ENCODE measurements at regions not wholly inside any gene's neighbourhood (a gene's known extent, or its start where the extent isn't known, plus 50 kb on each side); places are given as distances from the start of the nearest gene placed in this dataset.

GRCh38 chr2:6557737-6558136 lies 308.0 kb downstream of the CMPK2 start:
- no peaks in the 10 kb centered on the region for H3K27me3 ChIP-seq
- H3K9me3 ChIP-seq, result no peaks in the 10 kb centered on the region
- no peaks in the 10 kb centered on the region for H3K36me3 ChIP-seq
- intact Hi-C loops (cut with DNase I; ENCODE audit: low total_unique reads), result no loop called here
- H3K4me1 ChIP-seq, result no peaks in the 10 kb centered on the region
- TF ChIP-seq CTCF (IDR thresholded peaks at IDR 0.05) (no peak), POLR2AphosphoS5 (IDR thresholded peaks at IDR 0.05) (no peak), EP300 (IDR thresholded peaks at IDR 0.05) (no peak), POLR2A (IDR thresholded peaks at IDR 0.05) (no peak)
- no peak overlapping the region for H3K27ac ChIP-seq
- H3K4me3 ChIP-seq, result no peak overlapping the region
- no peak for DNase-seq

- DNase-seq, result peak in 1 of 2 donors; percentile 14
- intact Hi-C loops (cut with DNase I; ENCODE audit: low total_unique reads), result no loop called here
- no peaks in the 10 kb centered on the region for H3K4me1 ChIP-seq
- H3K27ac ChIP-seq, result no peak overlapping the region
- no peak for TF ChIP-seq EP300 (IDR thresholded peaks at IDR 0.05)
- no peak for TF ChIP-seq POLR2AphosphoS5 (IDR thresholded peaks at IDR 0.05)
- TF ChIP-seq CTCF (IDR thresholded peaks at IDR 0.05), result no peak
- no peak for TF ChIP-seq POLR2A (IDR thresholded peaks at IDR 0.05)
- H3K9me3 ChIP-seq, result no peaks in the 10 kb centered on the region
- no peaks in the 10 kb centered on the region for H3K36me3 ChIP-seq
- 23 to 63% (median 32%) methylated on average over 7 of the region's 7 CpGs for WGBS, 5 donors
- no peak overlapping the region for H3K4me3 ChIP-seq
- H3K27me3 ChIP-seq, result no peaks in the 10 kb centered on the region
Measured at GRCh38 chr2:6562771-6563170, 302.9 kb downstream of the CMPK2 start.

- H3K27ac ChIP-seq, result no peak overlapping the region
- WGBS, 5 donors, result 81 to 93% (median 88%) methylated on average over 1 of the region's 1 CpG
- no peak overlapping the region for H3K4me3 ChIP-seq
- H3K27me3 ChIP-seq, result no peaks in the 10 kb centered on the region
- H3K4me1 ChIP-seq, result no peaks in the 10 kb centered on the region
- no peaks in the 10 kb centered on the region for H3K36me3 ChIP-seq
- H3K9me3 ChIP-seq, result no peaks in the 10 kb centered on the region
- no peak for DNase-seq
- intact Hi-C loops (cut with DNase I; ENCODE audit: low total_unique reads), result no loop called here
- TF ChIP-seq EP300 (IDR thresholded peaks at IDR 0.05) (no peak), POLR2AphosphoS5 (IDR thresholded peaks at IDR 0.05) (no peak), POLR2A (IDR thresholded peaks at IDR 0.05) (no peak), CTCF (IDR thresholded peaks at IDR 0.05) (no peak)
Measured at GRCh38 chr2:6564326-6564725, 301.4 kb downstream of the CMPK2 start.

GRCh38 chr2:6574121-6574520 lies 291.6 kb downstream of the CMPK2 start:
- intact Hi-C loops (cut with DNase I; ENCODE audit: low total_unique reads), result no loop called here
- Histone ChIP-seq H3K27me3 (no peaks in the 10 kb centered on the region), H3K36me3 (no peaks in the 10 kb centered on the region), H3K4me3 (no peak overlapping the region), H3K9me3 (no peaks in the 10 kb centered on the region), H3K4me1 (no peaks in the 10 kb centered on the region), H3K27ac (no peak overlapping the region)
- WGBS, 5 donors, result 64 to 80% (median 75%) methylated on average over 2 of the region's 2 CpGs
- TF ChIP-seq POLR2A (IDR thresholded peaks at IDR 0.05), result no peak
- TF ChIP-seq POLR2AphosphoS5 (IDR thresholded peaks at IDR 0.05), result no peak
- TF ChIP-seq EP300 (IDR thresholded peaks at IDR 0.05), result no peak
- TF ChIP-seq CTCF (IDR thresholded peaks at IDR 0.05), result no peak
- no peak for DNase-seq
